NCI-H1930 (cell line): ENCODE measurements at regions not wholly inside any gene's neighbourhood (a gene's known extent, or its start where the extent isn't known, plus 50 kb on each side); places are given as distances from the start of the nearest gene placed in this dataset.

ENCODE experiments used
- DNase-seq, 2 experiments: peaks; one replicate each; lab custom pipeline; 2025; lab: John Stamatoyannopoulos, UW

GRCh38 chr5:103498800-103499551 lies 63.6 kb downstream of the NUDT12 start:
- DNase-seq = no peak

GRCh38 chr5:103498211-103498610 lies 64.4 kb downstream of the NUDT12 start:
- no peak for DNase-seq

GRCh38 chr5:103497781-103498180 lies 64.8 kb downstream of the NUDT12 start:
- DNase-seq = no peak

GRCh38 chr5:103490030-103490739 lies 72.4 kb downstream of the NUDT12 start:
- no peak for DNase-seq

GRCh38 chr5:103489307-103489706 lies 73.3 kb downstream of the NUDT12 start:
- DNase-seq = no peak

GRCh38 chr5:103487822-103488493 lies 74.6 kb downstream of the NUDT12 start:
- no peak for DNase-seq

GRCh38 chr5:103487218-103487617 lies 75.4 kb downstream of the NUDT12 start:
- no peak for DNase-seq

GRCh38 chr5:103486739-103487138 lies 75.8 kb downstream of the NUDT12 start:
- no peak for DNase-seq

- no peak for DNase-seq
Measured at GRCh38 chr5:103480246-103480645, 82.3 kb downstream of the NUDT12 start.

GRCh38 chr5:103477678-103478077 lies 84.9 kb downstream of the NUDT12 start:
- DNase-seq = no peak

GRCh38 chr5:103476811-103477210 lies 85.8 kb downstream of the NUDT12 start:
- DNase-seq = no peak

GRCh38 chr5:103475629-103476240 lies 86.9 kb downstream of the NUDT12 start:
- DNase-seq = peak in 1 of 2 experiments; percentile 3

GRCh38 chr5:103474677-103475076 lies 87.9 kb downstream of the NUDT12 start:
- DNase-seq = no peak

- no peak for DNase-seq
Measured at GRCh38 chr5:103473725-103474124, 88.9 kb downstream of the NUDT12 start.

- no peak for DNase-seq
Measured at GRCh38 chr5:103472830-103473229, 89.8 kb downstream of the NUDT12 start.

GRCh38 chr5:103472265-103472664 lies 90.3 kb downstream of the NUDT12 start:
- DNase-seq = no peak

GRCh38 chr5:103469288-103470040 lies 93.1 kb downstream of the NUDT12 start:
- no peak for DNase-seq

- DNase-seq = no peak
Measured at GRCh38 chr5:103467831-103468230, 94.8 kb downstream of the NUDT12 start.

- no peak for DNase-seq
Measured at GRCh38 chr5:103466495-103466894, 96.1 kb downstream of the NUDT12 start.

- DNase-seq = no peak
Measured at GRCh38 chr5:103465891-103466290, 96.7 kb downstream of the NUDT12 start.

- no peak for DNase-seq
Measured at GRCh38 chr5:103464835-103465484, 97.6 kb downstream of the NUDT12 start.
